DOHH2 (cell line): ENCODE measurements at regions not wholly inside any gene's neighbourhood (a gene's known extent, or its start where the extent isn't known, plus 50 kb on each side); places are given as distances from the start of the nearest gene placed in this dataset.

Experiments
- H3F3A ChIP-seq: fragments of 200-600 bp; sonication (generic), shearing (Covaris generic); 2 replicates; pipeline ENCODE4 v1.6.0; 2016; ENCODE audit warnings: antibody characterized with exemption, mild to moderate bottlenecking; ENCODE audit not compliant: control insufficient read depth, insufficient read depth
- H3K27ac ChIP-seq: fragments of 200-600 bp; sonication (generic); 2 replicates; pipeline ENCODE4 v1.5.1; 2014; ENCODE audit warnings: low read depth, mild to moderate bottlenecking, low read length, moderate library complexity
- H3K27me3 ChIP-seq: fragments of 200-600 bp; sonication (generic); 2 replicates; pipeline ENCODE4 v1.6.1; 2014; ENCODE audit warnings: mild to moderate bottlenecking, low read length, mixed read lengths; ENCODE audit not compliant: control insufficient read depth
- H3K36me3 ChIP-seq: fragments of 200-600 bp; sonication (generic); 2 replicates; pipeline ENCODE4 v1.6.1; 2014; ENCODE audit warnings: mild to moderate bottlenecking, low read length, moderate library complexity, mixed read lengths; ENCODE audit not compliant: control insufficient read depth
- H3K4me1 ChIP-seq: fragments of 200-600 bp; sonication (generic); 2 replicates; pipeline ENCODE4 v1.6.1; 2014; ENCODE audit warnings: mild to moderate bottlenecking, low read length, mixed read lengths; ENCODE audit not compliant: control insufficient read depth
- H3K4me2 ChIP-seq: fragments of 200-600 bp; sonication (generic); 2 replicates; pipeline ENCODE4 v1.6.0; 2014; ENCODE audit warnings: mild to moderate bottlenecking, low read length, moderate library complexity
- H3K4me3 ChIP-seq: fragments of 200-600 bp; sonication (generic); 2 replicates; pipeline ENCODE4 v1.5.1; 2014; ENCODE audit warnings: mild to moderate bottlenecking, low read length, mixed read lengths
- H3K79me2 ChIP-seq: fragments of 200-600 bp; sonication (generic); 2 replicates; pipeline ENCODE4 v1.6.1; 2014; ENCODE audit warnings: mild to moderate bottlenecking, low read length, mixed read lengths; ENCODE audit not compliant: control insufficient read depth
- H3K9me2 ChIP-seq: fragments of 200-600 bp; sonication (generic); replicated peaks from 2 replicates; pipeline ENCODE4 v1.6.1; 2014; ENCODE audit warnings: mild to moderate bottlenecking, low read length, mixed read lengths; ENCODE audit not compliant: control insufficient read depth
- H3K9me3 ChIP-seq: fragments of 200-600 bp; sonication (generic); 2 replicates; pipeline ENCODE4 v1.6.1; 2014; ENCODE audit warnings: antibody characterized with exemption, low read length, mixed read lengths; ENCODE audit not compliant: control insufficient read depth, insufficient read depth
- H4K20me1 ChIP-seq: fragments of 200-600 bp; sonication (generic); 2 replicates; pipeline ENCODE4 v1.6.0; 2014; ENCODE audit warnings: low read depth, mild to moderate bottlenecking, antibody characterized with exemption, low read length, moderate library complexity; ENCODE audit not compliant: control insufficient read depth, insufficient read depth
- CTCF ChIP-seq: fragments of 200-600 bp; sonication (generic); IDR thresholded peaks from one replicate; pipeline ENCODE4 v1.5.1; 2014; ENCODE audit warnings: antibody characterized with exemption, mild to moderate bottlenecking, low read depth, low read length; ENCODE audit not compliant: poor library complexity, severe bottlenecking
- EZH2phosphoT487 ChIP-seq: fragments of 200-600 bp; sonication (generic); IDR thresholded peaks from 2 replicates; pipeline ENCODE4 v1.6.1; 2017; ENCODE audit warnings: borderline replicate concordance, mild to moderate bottlenecking, antibody characterized with exemption, low read length, moderate library complexity, mixed read lengths

GRCh38 chr14:101179691-101180211 lies 276.2 kb upstream of the RTL1 start:
- Histone ChIP-seq H3K4me3 (no peak overlapping the region), H3K9me3 (no peaks in the 10 kb centered on the region), H3K4me2 (no peak overlapping the region), H3K27me3 (no peaks in the 10 kb centered on the region), H3F3A (no peaks in the 10 kb centered on the region), H4K20me1 (no peaks in the 10 kb centered on the region), H3K79me2 (no peaks in the 10 kb centered on the region), H3K4me1 (no peaks in the 10 kb centered on the region), H3K27ac (no peak overlapping the region), H3K9me2 (no peaks in the 10 kb centered on the region), H3K36me3 (no peaks in the 10 kb centered on the region)
- no peak for TF ChIP-seq EZH2phosphoT487

DNA sequence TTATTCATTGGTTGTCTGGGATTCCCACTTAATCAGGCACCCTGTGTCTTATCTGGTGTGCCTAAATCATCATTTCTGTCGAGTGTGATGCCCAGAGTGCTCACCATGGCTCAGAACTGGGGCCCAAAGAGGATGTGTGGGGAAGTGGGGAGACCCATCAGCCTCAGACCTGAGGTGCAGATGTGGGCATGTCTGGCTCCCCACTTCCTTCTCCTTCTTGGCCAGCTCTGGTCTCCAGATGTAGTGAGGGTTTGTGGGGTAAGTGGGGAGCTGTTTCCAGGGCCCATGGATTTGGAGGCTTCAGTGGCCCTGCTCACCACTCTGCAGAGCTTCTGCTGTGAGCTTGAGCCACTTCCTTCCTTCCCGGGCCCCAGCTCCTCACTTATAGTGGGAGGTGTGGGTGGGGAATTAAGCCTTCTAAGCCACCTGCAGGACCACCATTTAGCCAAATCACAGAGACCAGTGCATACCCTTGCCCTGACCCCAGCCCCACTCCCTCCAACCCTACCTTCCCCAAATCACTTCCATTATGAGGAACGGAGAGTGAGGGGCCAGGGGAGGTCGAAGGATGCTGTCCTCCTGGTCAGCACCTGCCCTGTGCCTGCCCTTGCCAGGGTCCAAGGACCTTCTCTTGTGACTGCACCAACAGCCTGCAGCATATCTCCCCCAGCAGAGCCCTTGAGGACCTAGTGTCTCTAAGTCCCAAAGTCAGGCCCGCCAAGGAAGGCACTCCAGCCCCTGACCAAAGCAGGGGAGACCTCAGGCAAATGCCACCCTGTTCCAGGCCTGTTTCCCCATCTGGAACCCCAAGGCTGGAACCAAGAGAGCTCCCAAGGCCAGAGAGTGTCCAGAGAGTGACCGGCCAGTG lies 278.2 kb upstream of the RTL1 start:
- TF ChIP-seq EZH2phosphoT487 (no peak), CTCF (no peak)
- Histone ChIP-seq H3K79me2 (no peaks in the 10 kb centered on the region), H3F3A (no peaks in the 10 kb centered on the region), H3K4me2 (no peak overlapping the region), H4K20me1 (no peaks in the 10 kb centered on the region), H3K27ac (no peak overlapping the region), H3K4me3 (no peak overlapping the region), H3K4me1 (no peaks in the 10 kb centered on the region), H3K9me3 (no peaks in the 10 kb centered on the region), H3K36me3 (no peaks in the 10 kb centered on the region), H3K9me2 (no peaks in the 10 kb centered on the region), H3K27me3 (no peaks in the 10 kb centered on the region)

DNA sequence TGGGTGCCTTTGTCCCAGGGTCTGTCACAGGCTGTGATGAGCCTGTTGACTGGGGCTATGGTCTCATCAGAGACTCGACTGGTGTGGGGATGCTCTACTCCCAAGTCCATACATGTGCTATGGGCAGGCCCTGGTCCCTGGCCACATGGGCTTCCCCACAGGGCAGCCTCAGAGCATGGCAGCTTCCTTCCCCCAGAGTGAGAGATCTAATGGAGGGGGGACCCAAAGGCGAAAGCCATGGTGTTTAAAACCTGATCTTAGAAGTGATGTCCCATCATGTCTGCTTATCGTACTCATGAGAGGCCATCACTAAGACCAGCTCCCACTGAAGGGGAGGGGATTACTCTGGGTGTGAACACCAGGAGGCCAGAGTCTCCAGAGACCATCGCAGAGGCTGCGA lies 279.0 kb upstream of the RTL1 start:
- Histone ChIP-seq H3K4me3 (no peak overlapping the region), H3K79me2 (no peaks in the 10 kb centered on the region), H3K9me3 (no peaks in the 10 kb centered on the region), H4K20me1 (no peaks in the 10 kb centered on the region), H3K27ac (no peak overlapping the region), H3F3A (no peaks in the 10 kb centered on the region), H3K4me1 (no peaks in the 10 kb centered on the region), H3K4me2 (no peak overlapping the region), H3K36me3 (no peaks in the 10 kb centered on the region), H3K27me3 (no peaks in the 10 kb centered on the region), H3K9me2 (no peaks in the 10 kb centered on the region)
- TF ChIP-seq CTCF (no peak), EZH2phosphoT487 (no peak)

- H3K79me2 ChIP-seq = no peaks in the 10 kb centered on the region
- H3K4me2 ChIP-seq = no peak overlapping the region
- H3K4me1 ChIP-seq = no peaks in the 10 kb centered on the region
- H3K27me3 ChIP-seq = no peaks in the 10 kb centered on the region
- no peaks in the 10 kb centered on the region for H3F3A ChIP-seq
- H3K27ac ChIP-seq = no peak overlapping the region
- TF ChIP-seq EZH2phosphoT487 = no peak
- no peak for TF ChIP-seq CTCF
- H3K9me2 ChIP-seq = no peaks in the 10 kb centered on the region
- H3K36me3 ChIP-seq = no peaks in the 10 kb centered on the region
- no peaks in the 10 kb centered on the region for H4K20me1 ChIP-seq
- H3K9me3 ChIP-seq = no peaks in the 10 kb centered on the region
- no peak overlapping the region for H3K4me3 ChIP-seq
Measured at GRCh38 chr14:101183376-101184103, 280.0 kb upstream of the RTL1 start.
